Left renal cortex interstitium (tissue), 4 donors: ENCODE measurements at regions not wholly inside any gene's neighbourhood (a gene's known extent, or its start where the extent isn't known, plus 50 kb on each side); places are given as distances from the start of the nearest gene placed in this dataset.
"Not testable (repeated sequence)": the region's sequence is repeated elsewhere in the genome, so short reads cannot be mapped to it uniquely, and the experiment has no call there.

ENCODE experiments used
- DNase-seq, 4 donors: peaks; one replicate each; pipeline ENCODE4 v3.0.0-alpha.2; 2013; ENCODE audit warnings: low read depth in 4 of 4, low spot score in 2 of 4, missing footprints in 1 of 4

DNA sequence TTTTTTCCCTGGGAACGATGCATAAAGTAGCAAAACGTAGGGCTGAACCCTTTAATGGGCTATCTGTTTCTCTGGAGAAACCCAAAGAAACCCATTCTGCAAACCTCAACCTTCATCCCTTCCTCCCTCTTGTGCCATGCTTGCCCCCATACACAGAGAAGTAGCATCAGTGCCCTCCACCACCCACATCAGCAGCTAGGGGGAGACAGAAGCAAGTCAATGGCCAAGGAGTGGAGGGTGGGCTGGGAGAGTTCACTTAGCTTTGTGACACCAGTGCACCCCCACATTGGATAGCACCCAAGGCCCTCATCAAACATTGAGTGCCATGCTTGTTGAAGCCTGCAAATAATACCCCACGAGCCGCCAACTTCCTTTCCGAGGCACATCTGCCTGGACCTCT lies 282.4 kb downstream of the ABCC12 start:
- no peak for DNase-seq

DNA sequence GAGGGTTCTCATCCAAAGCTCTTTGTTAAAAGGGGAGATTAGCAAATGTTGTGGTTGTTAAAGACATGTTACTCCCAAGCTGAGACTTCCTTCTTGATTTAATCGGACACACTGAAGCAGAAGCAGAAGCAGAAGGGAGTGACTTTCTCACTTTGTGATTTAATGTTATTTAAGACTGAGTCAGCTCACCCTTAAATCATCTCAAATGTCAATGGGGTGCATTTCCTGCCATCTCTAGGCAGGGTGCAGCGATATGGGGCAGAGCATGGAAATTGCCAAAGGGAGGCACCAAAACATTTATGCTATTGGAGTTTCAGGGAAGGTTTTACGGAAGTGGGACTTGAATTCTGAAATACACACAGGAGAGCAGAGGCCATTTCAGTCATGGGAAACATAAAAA lies 283.6 kb downstream of the ABCC12 start:
- DNase-seq = no peak

DNA sequence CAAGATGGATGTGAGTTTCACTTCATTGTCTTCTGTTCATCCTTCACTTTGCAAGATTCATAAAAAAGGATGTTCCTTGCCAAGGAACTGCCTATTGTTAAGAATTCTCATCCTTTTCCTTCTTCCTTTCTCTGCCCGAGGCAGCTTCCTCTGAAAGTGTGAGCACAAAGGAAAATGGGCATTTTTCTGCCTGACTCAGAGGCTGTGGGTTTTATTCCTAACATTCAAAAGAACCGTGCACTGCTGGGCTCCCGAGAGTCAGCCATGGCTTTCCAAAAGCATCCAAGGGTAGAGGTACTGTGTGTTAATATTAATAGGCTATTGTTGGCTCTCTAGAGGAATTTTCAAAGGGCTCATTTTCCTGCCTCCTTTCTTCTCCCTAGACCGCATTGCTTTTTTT lies 289.4 kb downstream of the ABCC12 start:
- no peak for DNase-seq

DNA sequence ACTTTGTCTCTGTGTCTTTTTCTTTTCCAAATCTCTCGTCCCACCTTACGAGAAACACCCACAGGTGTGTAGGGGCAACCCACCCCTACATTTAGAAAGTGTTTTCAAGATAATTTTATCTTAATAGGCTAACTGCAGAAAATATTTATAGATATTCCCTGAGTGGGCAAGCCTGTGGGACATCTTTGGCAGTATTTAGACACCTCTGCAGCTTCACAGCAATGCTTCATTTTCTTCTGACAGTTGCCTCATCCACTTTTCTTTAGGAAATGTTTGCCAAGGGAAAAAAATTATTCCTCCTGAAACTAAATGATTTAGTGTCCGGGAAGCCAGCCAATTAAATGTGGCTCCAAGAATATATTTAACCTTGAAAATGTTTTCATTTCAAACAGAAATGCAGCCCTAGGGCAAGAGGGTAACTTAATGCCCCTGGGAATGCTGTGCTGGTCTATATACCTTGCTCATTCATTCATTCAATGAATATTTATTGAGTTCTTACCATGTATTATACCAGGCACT lies 290.4 kb downstream of the ABCC12 start:
- DNase-seq = no peak

DNA sequence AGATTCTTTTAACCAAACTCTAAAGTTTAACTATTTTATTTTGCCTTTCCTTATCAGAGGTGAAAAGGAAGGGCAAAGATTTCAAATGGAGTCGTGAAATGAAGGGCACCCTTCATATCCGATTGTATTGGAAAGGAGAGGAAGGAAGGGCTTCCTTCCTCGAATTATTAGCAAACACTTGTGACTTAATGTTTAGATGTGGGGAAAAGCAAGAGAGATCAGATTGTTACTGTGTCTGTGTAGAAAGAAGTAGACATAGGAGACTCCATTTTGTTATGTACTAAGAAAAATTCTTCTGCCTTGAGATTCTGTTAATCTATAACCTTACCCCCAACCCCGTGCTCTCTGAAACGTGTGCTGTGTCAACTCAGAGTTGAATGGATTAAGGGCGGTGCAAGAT lies 291.5 kb downstream of the ABCC12 start:
- not testable (repeated sequence) for DNase-seq

DNA sequence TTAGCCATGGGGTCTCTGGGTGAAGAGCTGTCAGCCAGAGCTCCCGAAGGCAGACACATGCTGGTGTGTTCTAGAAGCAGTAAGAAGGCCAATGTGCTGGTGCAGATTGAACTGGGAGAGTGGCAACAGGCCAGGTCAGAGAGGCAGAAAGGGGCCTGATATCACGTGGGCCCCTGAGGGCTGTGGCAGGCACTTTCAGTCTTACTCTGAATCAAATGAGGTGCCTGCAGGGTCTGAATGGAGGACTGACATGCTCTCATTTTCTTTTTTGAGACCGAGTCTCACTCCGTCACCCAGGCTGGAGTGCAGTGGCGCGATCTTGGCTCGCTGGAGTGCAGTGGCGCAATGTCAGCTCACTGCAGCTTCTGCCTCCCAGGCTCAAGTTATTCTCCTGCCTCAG lies 293.8 kb downstream of the ABCC12 start:
- DNase-seq = no peak

DNA sequence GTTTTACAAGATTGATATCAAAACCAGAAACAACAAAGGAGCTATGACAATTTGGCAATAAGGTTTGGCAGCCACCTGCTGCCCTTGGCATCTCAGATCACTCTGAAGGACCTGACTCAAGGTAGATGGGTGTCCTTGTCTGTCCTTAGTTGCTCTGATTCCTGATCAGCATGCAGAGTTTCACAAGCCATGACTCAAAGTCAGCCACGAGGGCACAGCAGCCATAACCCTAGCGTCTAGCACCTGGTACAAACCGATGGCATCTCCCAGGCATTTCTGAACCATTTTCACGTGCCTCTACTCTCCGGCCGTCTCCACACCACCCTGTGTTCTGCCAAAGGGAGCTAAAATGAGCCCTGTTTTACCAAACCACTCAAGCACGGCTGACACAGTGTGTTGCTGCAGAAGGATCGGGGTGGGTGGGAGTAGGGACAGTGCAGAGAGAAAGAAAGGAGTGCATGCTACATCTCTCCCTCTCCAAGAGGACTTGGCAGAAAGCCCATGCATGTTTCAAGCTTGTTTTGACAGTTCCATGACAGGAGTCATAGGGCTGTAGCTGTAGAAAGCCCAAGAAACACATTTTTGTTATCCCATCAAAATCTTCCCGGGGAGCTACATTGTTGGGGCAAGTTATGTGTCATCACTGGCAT lies 297.3 kb downstream of the ABCC12 start:
- DNase-seq = no peak

DNA sequence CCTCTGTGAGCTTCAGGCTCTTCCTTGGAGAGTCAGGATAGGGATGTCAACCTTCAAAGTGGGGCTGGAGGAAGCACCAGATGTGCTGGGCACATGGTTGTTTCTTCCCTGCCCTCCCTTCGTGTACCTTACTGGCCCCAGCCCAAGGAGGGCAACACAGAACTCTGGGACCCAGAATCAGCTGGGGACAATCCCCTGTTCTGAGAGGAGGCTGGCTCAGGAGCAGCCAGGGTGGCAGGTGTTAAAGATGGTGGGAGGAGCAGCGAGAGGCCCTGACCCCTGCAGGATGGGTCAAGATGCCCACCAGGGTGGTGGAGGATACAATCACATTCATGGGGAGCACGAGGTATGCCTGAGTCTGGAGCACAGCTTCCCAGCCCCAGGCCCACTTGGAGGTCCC lies 300.4 kb downstream of the ABCC12 start:
- DNase-seq = no peak

DNA sequence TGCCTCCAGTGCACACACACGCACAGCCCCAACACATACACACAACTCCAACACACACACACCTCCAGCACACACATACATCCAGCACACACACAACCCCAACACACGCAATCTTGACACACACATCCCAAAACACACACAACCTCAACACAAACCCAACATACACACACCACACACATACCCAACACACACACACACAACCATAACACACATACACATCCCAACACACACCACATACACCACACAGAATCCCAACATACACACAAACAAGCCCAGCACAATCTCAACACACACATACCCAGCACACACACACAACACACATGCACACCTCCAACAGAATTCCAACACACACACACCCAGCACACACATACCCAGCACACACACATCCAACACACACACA lies 301.1 kb downstream of the ABCC12 start:
- no peak for DNase-seq

DNA sequence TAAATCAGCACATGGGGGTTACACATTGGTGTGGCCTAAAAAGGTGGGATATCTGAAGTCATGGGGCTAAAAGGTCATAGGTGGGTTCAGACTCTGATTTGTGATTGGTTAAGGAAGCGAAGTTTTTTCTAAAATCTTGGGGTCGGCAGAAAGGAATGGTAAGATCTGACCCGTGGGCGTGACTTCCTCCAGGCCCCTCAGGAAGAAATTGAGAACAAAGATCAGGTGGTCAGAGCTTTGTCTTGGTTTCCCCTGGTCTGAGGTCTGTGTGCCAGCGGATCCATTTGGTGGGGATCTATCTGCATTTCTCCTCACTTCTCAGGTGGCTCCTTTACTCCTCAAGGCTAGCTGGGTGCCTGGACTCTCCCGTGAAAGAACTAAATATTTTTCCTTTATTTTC lies 302.8 kb downstream of the ABCC12 start:
- DNase-seq = no peak

DNA sequence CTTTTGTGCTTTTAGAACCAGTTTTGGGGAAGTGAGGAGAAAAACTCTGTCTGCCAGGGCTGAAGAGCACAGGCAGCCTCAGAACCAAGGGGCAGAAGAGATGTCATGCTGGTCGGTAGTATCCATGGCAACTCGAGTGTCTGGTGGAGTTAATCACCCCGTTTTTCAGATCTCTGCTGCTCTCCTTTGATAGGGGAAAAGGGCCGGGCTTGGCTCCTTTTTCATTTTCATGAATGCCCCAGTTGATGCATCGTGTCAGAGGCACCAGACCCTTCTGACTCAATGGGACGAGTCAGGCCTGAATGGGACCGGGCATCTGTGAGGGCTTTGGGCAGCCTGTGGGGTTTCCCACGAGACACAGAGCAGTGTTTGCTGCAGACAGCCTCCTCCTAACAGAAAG lies 304.6 kb downstream of the ABCC12 start:
- DNase-seq = no peak

DNA sequence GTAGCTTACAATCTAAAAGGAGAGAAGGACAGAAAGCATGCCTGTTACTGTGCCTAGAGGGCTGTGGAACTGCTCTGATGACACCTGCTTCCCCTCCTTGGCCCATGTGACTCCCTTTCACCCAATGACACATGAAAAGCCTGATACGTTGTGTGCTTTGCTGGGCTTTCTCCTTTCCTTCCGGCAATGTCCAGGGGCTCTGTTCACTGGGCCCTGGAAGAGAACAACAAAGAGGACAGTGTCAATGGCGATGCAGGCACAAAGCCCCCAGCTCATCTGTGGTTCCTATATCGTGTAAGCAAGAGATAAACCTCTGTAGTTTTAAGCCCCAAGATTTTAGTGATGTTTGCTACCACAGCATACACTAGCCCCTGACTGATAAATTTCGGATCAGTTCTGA lies 306.1 kb downstream of the ABCC12 start:
- DNase-seq = no peak

DNA sequence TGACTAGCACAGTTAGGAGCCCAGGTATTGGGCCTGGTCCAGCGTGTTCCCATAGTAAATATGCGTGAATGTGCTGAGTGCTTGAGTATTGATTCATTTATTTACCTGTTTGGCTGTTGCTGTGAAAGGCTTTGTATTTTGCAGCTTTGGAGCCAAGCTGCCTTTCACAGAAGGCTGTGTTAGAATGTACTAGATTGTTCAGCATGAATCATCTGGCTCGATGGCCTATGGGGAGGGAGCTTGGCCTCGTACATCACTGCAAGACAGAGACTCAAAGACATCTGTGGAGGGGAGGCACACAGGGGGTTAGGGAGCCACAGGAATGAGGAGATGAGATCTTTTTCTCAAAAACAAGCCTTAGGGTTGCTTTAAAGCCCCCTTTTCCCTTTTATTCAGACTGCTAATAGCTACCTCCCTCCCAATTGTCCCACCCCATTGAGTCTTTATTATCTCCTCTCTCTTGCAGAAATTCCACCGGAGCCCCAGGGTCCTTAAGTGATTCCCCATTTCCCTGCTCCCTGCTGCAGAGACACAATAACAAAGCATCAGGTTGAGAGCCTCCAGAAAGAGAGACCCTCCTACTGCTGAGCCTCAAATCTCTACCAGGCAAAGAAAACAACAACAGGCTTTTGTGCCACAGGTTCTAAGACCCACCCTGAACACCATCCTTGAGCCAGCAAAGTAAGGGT lies 307.2 kb downstream of the ABCC12 start:
- DNase-seq = no peak

DNA sequence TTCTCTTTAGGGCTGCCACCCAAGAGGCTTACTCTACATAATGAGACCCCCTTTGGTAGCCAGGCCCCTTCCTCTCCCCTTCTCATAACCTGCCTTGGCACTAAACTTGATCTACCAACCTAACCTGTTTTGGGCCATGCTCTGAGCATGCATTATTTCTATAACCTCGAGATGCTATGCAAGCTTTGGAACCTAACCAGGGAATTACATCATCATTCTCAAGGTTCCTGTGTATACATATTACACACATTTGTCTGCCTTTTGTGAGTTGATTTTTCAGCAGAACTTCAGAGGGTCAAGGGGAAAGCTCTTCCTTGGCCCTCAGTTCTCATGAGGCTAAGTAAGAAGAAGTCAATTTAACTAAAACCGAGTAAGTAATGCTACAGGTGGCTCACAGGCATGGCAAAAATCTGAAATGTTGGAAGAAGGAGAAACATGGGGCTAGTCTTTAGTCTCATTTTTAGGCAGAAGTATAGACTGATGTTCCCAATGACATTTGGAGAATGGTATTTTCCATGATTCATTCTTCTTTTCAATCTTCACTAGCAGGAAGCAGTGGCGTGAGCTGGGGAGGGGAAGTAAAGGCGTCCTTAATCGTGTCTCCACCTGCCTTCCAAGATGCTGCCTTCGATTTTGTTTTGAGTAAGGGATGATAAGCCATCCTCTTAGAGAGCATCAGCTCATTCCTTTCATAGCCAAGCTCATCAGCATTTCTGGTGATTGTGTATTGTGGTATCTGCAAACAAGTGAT lies 308.4 kb downstream of the ABCC12 start:
- DNase-seq = no peak

DNA sequence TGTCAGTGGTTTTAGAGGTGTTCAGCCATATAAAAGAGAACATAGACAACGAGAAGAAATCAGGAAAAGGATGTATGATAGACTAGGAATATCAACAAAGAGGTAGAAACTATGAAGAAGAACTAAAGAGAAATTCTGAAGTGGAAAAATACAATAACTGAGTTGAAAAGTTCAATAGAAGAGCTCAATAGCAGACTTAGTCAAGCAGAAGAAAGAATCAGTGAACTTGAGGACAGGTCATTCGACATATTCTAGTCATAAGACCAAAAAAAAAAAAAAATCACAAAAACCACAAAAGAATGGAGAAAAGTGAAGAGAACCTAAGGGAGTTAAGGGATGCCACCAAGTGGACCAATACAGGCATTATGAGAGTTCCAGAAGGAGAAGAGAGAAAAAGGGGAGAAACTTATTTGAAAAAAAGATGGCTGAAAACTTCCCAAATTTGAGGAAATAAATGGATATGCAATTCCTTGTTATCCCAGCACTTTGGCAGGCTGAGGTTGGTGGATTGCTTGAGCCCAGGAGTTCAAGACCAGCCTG lies 321.2 kb downstream of the ABCC12 start:
- no peak for DNase-seq

DNA sequence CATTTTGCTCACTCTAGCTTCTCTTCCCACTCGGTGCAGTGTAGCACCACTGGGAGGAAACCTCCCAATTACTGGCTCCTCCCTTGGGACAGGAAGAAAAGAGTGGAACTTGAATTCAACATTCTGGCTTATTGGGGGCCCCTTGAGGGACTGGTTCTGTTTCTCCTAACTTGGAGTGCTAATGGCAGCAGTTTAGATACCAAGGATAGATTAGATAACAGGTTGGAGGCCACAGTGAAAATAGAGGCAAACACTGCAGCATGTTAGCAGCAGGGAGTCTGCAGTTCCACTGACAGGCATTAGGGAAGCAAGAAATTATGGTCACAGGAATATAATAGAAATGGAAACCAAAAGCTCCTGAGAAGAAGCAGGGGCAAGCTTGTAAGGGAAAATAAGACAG lies 322.0 kb downstream of the ABCC12 start:
- no peak for DNase-seq

DNA sequence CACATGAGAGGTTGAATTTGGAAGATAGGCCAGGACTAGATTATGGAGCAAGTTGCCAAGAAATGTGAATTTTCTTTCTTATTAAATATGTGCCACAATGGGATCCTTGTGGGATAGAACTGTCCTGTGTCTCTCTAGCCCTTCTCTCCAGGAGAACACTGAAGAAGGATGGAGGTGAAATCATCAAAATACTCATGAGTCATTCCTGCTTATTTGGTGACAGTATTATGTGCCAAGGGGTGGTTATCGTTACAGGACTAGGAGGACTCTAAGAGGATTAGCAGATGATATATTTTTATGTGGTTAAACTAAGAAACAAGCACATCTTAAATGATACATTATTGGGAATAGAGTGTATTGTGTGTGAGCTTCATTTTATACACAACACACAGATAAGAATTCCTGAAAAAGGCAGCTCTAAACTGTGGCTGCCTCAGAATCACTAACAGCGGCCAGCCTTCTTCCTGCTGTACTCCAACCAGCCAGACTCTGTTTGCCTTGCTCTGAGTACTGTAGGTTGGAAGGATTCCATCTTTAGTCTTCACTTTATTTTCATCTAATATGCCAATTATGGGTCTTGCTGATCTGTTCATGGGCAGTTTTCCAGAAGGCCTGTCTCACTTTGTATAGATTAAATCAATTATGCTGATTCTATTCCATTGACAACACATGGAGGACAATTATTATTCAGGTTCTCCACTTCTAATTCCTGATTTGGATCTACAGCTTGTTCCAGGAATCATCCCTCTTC lies 325.8 kb downstream of the ABCC12 start:
- DNase-seq = no peak

DNA sequence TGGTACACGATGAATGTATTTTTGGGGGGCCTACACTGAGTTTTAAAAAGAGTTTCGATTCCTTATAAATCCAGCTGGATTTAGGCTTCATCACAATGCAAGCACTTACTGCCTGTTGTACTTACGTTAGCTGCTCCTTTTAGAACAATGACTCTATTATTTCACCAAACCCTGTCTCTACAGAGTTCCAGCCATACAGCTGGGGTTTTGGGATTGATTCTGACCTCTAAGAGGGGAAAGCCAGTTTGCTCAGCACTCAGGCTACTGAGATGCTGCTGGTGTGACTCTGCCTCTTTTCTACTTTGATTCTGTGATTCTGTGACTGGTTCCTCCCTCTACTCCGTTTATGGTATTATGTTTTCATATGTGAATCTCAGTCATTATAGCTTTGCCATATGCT lies 329.7 kb downstream of the ABCC12 start:
- DNase-seq = no peak

DNA sequence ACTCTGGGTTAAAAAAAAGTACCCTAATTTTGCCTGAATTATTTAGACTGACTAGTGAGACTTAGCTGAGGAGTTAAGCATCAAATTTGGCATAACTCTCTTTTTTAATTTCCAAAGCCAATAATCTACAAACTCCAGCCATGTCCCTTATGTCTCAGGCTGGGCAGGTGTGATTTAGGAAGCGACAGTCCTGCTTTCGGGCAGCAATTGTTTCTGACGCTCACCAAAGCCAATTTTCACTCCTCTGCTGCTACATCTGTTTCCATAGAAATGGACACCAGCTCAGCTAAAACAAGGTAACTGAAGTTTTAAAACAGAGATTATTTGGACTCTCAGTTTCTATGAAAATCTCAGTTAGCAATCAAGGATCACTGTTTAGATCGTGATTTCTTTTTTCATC lies 338.7 kb downstream of the ABCC12 start:
- DNase-seq = no peak

DNA sequence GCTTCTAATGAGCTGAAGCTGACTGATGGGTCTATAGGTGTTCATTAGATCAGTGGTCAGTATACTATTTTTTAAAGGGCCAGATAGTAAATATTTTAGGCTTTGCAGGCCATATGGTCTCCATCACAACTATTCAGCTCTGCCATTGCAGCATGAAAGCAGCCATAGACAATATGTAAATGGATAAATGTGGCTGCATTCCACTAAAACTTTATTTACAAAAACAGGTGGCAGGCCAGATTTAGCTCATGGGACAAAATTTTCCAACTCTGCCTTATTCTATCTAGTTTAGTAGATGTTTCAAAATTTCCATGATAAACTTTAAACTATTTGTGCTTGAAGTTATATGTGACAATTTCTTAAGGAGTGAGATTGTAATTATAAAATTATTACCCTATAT lies 339.3 kb downstream of the ABCC12 start:
- DNase-seq = no peak

DNA sequence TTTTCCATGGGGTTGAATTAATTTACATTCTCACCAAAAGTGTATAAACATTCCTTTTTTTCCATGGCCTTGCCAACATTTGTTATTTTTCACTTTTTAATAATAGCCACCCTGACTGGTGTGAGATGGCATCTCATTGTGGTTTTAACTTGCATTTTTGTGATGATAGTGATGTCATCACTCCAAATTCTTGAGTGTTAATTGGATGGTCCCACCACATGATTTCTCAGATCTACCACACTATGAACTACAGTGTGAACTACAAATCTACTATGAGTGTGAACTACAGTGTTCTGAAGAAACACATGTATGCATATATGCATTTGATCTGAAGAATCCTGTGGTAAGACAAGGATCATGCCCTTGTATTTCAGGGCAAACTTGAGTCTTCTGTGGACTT lies 340.1 kb downstream of the ABCC12 start:
- no peak for DNase-seq
